ENCODE measurements at regions not wholly inside any gene's neighbourhood (a gene's known extent, or its start where the extent isn't known, plus 50 kb on each side); places are given as distances from the start of the nearest gene placed in this dataset.

DNA sequence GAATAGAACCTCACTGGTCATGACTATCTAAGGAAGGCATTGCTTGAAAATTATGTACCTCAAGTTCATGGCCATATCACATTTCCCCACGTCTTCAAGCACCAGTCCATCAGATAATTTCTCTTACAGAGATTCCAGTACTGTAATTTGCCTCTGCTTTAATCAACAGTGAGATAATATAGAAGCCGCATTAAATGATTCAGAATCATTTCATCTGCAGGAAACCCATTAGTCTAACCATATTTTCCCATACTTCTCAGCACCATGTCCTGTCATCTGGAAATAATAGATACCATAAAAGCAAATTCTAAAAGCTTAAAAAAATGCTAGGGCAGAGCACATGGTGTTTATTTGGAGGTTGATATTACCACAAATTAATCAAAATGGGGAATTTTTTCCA is 310.3 kb upstream of the SLIT2 start:
- no peaks in the 10 kb centered on the region for H3K27me3 ChIP-seq (replicated peaks; ENCODE audit: control insufficient read depth, insufficient read depth, low read length)
- no peak overlapping the region for H3K4me3 ChIP-seq (ENCODE audit: low read length)
- H3K9me3 ChIP-seq (ENCODE audit: control insufficient read depth, low read length), result no peaks in the 10 kb centered on the region
- H3K9ac ChIP-seq (ENCODE audit: low read length), result no peak overlapping the region
- no peaks in the 10 kb centered on the region for H3K36me3 ChIP-seq (ENCODE audit: control insufficient read depth, insufficient read depth, low read length, severe bottlenecking)
- H3K4me1 ChIP-seq (ENCODE audit: control insufficient read depth, insufficient read depth, low read length), result peaks cover 12% of the 10 kb centered on the region
- no peak for DNase-seq (ENCODE audit: low read depth)

DNA sequence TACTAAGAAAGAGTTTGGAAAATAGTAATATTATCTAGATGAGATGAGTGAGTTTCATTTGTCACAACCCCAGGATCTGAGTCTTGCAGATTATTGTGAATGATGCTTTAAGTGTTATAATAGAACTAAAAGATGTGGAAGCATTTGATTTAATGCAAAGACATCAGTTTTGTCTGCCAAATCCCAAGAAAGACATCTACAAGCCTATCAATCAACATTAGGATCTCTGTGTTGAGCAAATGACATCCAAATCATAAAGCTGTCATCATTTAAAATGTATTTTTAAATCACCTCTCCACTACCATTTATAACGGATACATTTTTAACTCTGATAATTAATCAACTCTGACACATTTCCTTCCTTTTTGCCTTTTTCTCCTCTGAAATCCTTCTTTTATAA is 310.8 kb upstream of the SLIT2 start:
- H3K4me3 ChIP-seq (ENCODE audit: low read length), result no peak overlapping the region
- DNase-seq (ENCODE audit: low read depth), result no peak
- H3K9ac ChIP-seq (ENCODE audit: low read length), result no peak overlapping the region
- no peaks in the 10 kb centered on the region for H3K27me3 ChIP-seq (replicated peaks; ENCODE audit: control insufficient read depth, insufficient read depth, low read length)
- no peaks in the 10 kb centered on the region for H3K36me3 ChIP-seq (ENCODE audit: control insufficient read depth, insufficient read depth, low read length, severe bottlenecking)
- H3K4me1 ChIP-seq (ENCODE audit: control insufficient read depth, insufficient read depth, low read length), result peaks cover 7% of the 10 kb centered on the region
- no peaks in the 10 kb centered on the region for H3K9me3 ChIP-seq (ENCODE audit: control insufficient read depth, low read length)

DNA sequence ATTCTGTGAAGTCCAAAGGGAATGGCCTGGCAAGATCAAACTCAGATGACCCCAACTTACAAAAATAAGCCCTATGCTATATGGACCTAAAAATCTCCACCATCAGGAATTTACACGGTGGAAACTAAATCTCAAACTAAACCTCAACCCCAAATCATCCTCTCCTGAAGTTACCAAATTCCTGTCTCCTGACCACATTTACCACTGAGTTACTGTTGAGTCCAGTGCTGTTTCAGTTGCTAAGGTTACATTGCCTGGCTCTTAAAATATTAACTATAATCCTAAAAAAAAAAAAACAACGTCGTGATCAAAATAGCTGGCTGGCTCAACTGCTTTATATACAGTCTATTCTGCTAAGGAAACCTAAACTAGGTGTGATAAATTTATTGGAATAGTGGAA is 315.2 kb upstream of the SLIT2 start:
- no peaks in the 10 kb centered on the region for H3K27me3 ChIP-seq (replicated peaks; ENCODE audit: control insufficient read depth, insufficient read depth, low read length)
- peak; percentile 75 for DNase-seq (ENCODE audit: low read depth)
- H3K36me3 ChIP-seq (ENCODE audit: control insufficient read depth, insufficient read depth, low read length, severe bottlenecking), result no peaks in the 10 kb centered on the region
- H3K4me3 ChIP-seq (ENCODE audit: low read length), result no peak overlapping the region
- no peak overlapping the region for H3K9ac ChIP-seq (ENCODE audit: low read length)
- no peaks in the 10 kb centered on the region for H3K9me3 ChIP-seq (ENCODE audit: control insufficient read depth, low read length)
- no peaks in the 10 kb centered on the region for H3K4me1 ChIP-seq (ENCODE audit: control insufficient read depth, insufficient read depth, low read length)

DNA sequence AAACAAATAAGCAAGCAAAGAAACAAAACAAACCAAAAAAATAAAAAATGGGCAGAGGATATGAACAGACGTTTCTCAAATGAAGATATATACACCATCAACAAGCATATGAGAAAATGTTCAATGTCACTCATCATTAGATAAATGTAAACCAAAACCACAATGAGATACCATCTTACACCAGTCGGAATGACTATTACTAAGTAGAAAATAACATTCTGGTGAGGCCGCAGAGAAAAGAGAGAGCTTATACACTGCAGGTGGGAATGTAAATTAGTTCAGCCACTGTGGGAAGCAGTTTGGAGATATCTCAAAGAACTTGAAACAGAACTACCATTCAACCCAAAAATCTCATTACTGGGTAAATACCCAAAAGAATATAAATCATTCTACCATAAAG is 321.0 kb upstream of the SLIT2 start:
- no peak for DNase-seq (ENCODE audit: low read depth)
- no peaks in the 10 kb centered on the region for H3K36me3 ChIP-seq (ENCODE audit: control insufficient read depth, insufficient read depth, low read length, severe bottlenecking)
- H3K9ac ChIP-seq (ENCODE audit: low read length), result no peak overlapping the region
- H3K4me3 ChIP-seq (ENCODE audit: low read length), result no peak overlapping the region
- no peaks in the 10 kb centered on the region for H3K4me1 ChIP-seq (ENCODE audit: control insufficient read depth, insufficient read depth, low read length)
- no peaks in the 10 kb centered on the region for H3K9me3 ChIP-seq (ENCODE audit: control insufficient read depth, low read length)
- H3K27me3 ChIP-seq (replicated peaks; ENCODE audit: control insufficient read depth, insufficient read depth, low read length), result no peaks in the 10 kb centered on the region

DNA sequence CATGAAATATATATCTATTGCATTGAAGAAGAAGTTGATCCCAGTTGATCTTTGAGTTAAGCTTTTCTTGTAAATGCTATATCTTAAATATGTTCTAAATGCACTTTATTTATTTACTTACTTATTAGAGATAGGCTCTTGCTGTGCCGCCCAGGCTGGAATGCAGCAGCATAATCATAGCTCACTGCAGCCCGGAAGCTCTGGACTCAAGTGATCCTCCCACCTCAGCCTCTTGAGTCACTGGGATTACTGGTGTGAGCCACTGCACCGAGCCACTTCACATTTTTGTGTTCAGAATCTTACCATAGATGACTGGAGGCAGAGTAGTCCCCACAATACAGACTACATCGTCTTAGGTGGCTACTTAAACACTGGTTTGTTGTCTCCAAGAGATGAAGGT is 324.3 kb upstream of the SLIT2 start:
- Histone ChIP-seq H3K9ac (ENCODE audit: low read length) (no peak overlapping the region), H3K9me3 (ENCODE audit: control insufficient read depth, low read length) (no peaks in the 10 kb centered on the region), H3K27me3 (replicated peaks; ENCODE audit: control insufficient read depth, insufficient read depth, low read length) (no peaks in the 10 kb centered on the region), H3K4me3 (ENCODE audit: low read length) (no peak overlapping the region), H3K4me1 (ENCODE audit: control insufficient read depth, insufficient read depth, low read length) (no peaks in the 10 kb centered on the region), H3K36me3 (ENCODE audit: control insufficient read depth, insufficient read depth, low read length, severe bottlenecking) (no peaks in the 10 kb centered on the region)
- DNase-seq (ENCODE audit: low read depth), result peak; percentile 26

DNA sequence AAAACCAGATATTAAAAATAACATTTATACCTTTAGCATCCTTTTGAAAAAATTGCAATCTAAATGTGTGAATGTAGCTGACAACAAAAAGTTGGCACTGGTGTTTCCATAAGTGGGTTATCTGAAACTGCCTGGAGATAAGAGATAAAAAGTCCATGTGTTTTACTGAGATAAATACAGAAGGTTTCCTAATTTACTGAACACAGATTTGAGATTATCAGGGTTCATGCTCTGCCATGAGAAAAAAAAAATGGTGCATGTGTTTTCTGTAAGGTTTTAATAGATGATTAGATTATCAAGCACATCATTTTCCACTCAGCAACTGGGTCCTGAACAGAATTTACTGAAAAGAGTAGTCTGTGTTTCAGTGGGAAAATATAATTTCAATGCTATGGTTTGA is 326.2 kb upstream of the SLIT2 start:
- no peaks in the 10 kb centered on the region for H3K27me3 ChIP-seq (replicated peaks; ENCODE audit: control insufficient read depth, insufficient read depth, low read length)
- no peak for DNase-seq (ENCODE audit: low read depth)
- H3K9ac ChIP-seq (ENCODE audit: low read length), result no peak overlapping the region
- no peaks in the 10 kb centered on the region for H3K36me3 ChIP-seq (ENCODE audit: control insufficient read depth, insufficient read depth, low read length, severe bottlenecking)
- H3K4me1 ChIP-seq (ENCODE audit: control insufficient read depth, insufficient read depth, low read length), result no peaks in the 10 kb centered on the region
- no peak overlapping the region for H3K4me3 ChIP-seq (ENCODE audit: low read length)
- no peaks in the 10 kb centered on the region for H3K9me3 ChIP-seq (ENCODE audit: control insufficient read depth, low read length)

DNA sequence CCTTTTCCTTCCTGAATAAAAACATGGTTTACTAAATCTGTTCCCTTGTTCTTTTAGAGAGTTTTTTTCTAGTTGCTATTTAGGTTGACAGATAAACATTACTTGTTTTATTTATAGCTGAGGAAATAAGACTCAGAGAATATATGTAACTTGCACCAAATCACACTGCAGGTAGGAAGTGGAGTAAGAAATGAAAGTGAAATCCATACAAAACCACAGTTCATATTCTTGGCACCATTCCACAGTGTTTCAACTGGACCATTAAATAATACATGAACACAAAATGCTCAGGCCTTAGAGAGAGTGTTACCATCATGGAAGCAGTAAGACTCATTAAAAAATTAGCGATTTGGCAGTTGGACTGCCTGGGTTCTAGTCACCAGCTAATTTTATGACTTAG is 326.9 kb upstream of the SLIT2 start:
- H3K27me3 ChIP-seq (replicated peaks; ENCODE audit: control insufficient read depth, insufficient read depth, low read length), result no peaks in the 10 kb centered on the region

DNA sequence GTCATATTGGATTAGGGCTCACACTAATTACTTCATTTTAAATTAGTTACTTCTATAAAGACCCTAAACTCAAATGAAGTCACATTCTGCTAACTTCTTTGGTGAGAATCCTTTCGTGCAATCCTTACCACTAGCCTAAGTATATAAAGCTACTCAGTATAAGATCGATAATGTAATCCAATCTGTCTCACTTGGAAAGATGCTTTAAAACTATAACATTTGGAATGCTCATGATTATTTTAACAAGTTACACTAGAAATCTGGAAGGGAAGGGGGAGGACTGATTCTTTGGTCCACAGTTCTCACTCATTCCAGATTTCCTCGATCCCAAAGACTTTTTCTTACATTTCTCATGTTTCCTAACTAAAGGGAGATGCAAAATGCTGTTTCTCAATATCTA is 336.4 kb upstream of the SLIT2 start:
- no peak for DNase-seq (ENCODE audit: low read depth)
- H3K4me1 ChIP-seq (ENCODE audit: control insufficient read depth, insufficient read depth, low read length), result no peaks in the 10 kb centered on the region
- H3K9me3 ChIP-seq (ENCODE audit: control insufficient read depth, low read length), result peaks cover 3% of the 10 kb centered on the region
- H3K27me3 ChIP-seq (replicated peaks; ENCODE audit: control insufficient read depth, insufficient read depth, low read length), result no peaks in the 10 kb centered on the region
- H3K36me3 ChIP-seq (ENCODE audit: control insufficient read depth, insufficient read depth, low read length, severe bottlenecking), result no peaks in the 10 kb centered on the region
- no peak overlapping the region for H3K4me3 ChIP-seq (ENCODE audit: low read length)
- no peak overlapping the region for H3K9ac ChIP-seq (ENCODE audit: low read length)

More for the DNA sequence above, 326.9 kb upstream of the SLIT2 start:
- DNase-seq (ENCODE audit: low read depth), result peak; percentile 14
- H3K9ac ChIP-seq (ENCODE audit: low read length), result no peak overlapping the region
- H3K4me1 ChIP-seq (ENCODE audit: control insufficient read depth, insufficient read depth, low read length), result no peaks in the 10 kb centered on the region
- no peaks in the 10 kb centered on the region for H3K9me3 ChIP-seq (ENCODE audit: control insufficient read depth, low read length)
- H3K4me3 ChIP-seq (ENCODE audit: low read length), result no peak overlapping the region
- no peaks in the 10 kb centered on the region for H3K36me3 ChIP-seq (ENCODE audit: control insufficient read depth, insufficient read depth, low read length, severe bottlenecking)

DNA sequence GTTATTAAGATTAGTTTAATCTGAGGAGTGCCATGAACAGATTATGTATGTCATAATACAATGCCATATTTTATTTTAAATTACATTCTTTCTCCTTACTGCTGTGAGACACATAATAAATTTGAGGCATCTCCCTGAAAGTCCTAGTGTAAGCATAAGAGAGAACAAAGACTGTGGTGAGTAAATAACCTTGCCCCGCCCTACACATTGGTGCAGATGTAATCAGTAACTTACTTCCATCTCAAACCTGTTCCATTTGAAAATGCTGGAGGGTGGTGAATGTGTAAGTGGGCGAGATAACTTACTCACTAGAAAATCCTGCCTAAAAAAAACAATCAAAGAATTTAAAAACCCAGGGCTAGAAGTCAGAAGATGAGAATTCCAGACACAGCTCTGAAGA is 338.1 kb upstream of the SLIT2 start:
- Histone ChIP-seq H3K27me3 (replicated peaks; ENCODE audit: control insufficient read depth, insufficient read depth, low read length) (no peaks in the 10 kb centered on the region), H3K9ac (ENCODE audit: low read length) (no peak overlapping the region), H3K9me3 (ENCODE audit: control insufficient read depth, low read length) (peaks cover 3% of the 10 kb centered on the region), H3K4me3 (ENCODE audit: low read length) (no peak overlapping the region), H3K36me3 (ENCODE audit: control insufficient read depth, insufficient read depth, low read length, severe bottlenecking) (no peaks in the 10 kb centered on the region), H3K4me1 (ENCODE audit: control insufficient read depth, insufficient read depth, low read length) (no peaks in the 10 kb centered on the region)
- peak; percentile 2 for DNase-seq (ENCODE audit: low read depth)

DNA sequence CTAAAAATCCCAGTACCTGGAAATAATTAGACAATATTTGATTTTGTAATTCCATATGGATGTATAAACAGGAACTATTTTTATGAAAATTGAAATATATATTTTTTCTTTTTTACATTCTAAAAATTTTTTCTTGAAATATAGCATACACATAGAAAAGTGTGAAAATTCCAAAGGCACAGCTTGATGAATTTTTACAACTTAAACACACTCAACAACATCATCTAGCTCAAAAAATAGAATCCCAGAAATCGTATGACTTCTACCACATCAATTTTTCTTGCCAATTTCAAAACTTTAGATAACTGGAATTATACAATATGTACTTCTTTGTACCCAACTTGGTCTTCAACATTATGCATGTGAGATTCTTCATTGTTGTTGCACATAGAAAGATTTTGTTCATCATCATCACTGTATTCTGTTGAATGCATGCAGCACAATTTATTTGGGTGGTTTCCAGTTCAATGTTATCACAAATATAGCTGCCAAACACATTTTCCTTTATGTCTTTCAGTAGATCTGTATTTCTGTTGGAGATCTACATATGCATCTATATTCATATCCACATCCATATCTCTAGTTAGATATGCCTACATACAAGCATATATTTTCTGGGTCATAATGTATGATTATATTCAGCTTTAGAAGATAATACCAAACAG is 340.7 kb upstream of the SLIT2 start:
- no peaks in the 10 kb centered on the region for H3K27me3 ChIP-seq (replicated peaks; ENCODE audit: control insufficient read depth, insufficient read depth, low read length)
- no peak overlapping the region for H3K4me3 ChIP-seq (ENCODE audit: low read length)
- no peaks in the 10 kb centered on the region for H3K9me3 ChIP-seq (ENCODE audit: control insufficient read depth, low read length)
- no peak for DNase-seq (ENCODE audit: low read depth)
- H3K4me1 ChIP-seq (ENCODE audit: control insufficient read depth, insufficient read depth, low read length), result no peaks in the 10 kb centered on the region
- no peak overlapping the region for H3K9ac ChIP-seq (ENCODE audit: low read length)
- no peaks in the 10 kb centered on the region for H3K36me3 ChIP-seq (ENCODE audit: control insufficient read depth, insufficient read depth, low read length, severe bottlenecking)

DNA sequence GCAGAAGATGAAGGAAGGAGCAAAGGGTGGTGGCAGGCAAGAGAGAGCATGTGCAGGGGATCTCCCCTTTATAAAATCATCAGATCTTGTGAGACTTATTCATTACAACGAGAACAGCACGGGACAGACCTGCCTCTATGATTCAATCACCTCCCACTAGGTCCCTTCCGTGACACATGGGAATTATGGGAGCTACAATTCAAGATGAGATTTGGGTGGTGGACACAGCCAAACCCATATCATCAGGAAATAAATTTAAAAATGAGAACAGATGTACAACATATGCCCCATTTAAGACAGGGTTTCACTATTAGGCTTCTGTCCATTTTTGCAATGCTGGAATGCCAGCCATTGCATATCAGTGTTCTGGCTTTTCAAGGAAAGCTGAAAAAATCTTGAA is 346.7 kb upstream of the SLIT2 start:
- H3K4me3 ChIP-seq (ENCODE audit: low read length), result no peak overlapping the region

DNA sequence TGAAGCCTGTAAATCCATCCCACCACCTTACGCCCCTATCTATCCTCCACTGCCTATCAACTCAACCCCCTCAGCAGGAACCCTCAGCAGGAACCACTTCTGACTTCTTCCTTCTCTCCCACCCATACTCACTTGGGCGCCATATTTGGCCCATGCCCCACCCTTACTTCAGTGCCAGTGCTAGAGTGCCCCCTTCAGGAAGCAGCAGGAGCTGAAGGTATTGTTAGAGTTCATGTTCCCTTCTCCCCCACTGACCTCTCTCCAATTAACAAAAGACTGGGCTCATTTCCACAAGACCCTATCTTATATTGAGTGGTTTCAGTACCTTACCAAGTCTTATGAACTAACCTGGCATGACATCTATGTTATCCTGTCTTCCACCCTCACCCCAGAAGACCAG is 363.1 kb upstream of the SLIT2 start:
- Histone ChIP-seq H3K9ac (ENCODE audit: low read length) (no peak overlapping the region), H3K27me3 (replicated peaks; ENCODE audit: control insufficient read depth, insufficient read depth, low read length) (no peaks in the 10 kb centered on the region), H3K4me3 (ENCODE audit: low read length) (no peak overlapping the region), H3K9me3 (ENCODE audit: control insufficient read depth, low read length) (no peaks in the 10 kb centered on the region), H3K4me1 (ENCODE audit: control insufficient read depth, insufficient read depth, low read length) (peaks cover 3% of the 10 kb centered on the region), H3K36me3 (ENCODE audit: control insufficient read depth, insufficient read depth, low read length, severe bottlenecking) (no peaks in the 10 kb centered on the region)
- DNase-seq (ENCODE audit: low read depth), result no peak

More for the DNA sequence above, 346.7 kb upstream of the SLIT2 start:
- Histone ChIP-seq H3K36me3 (ENCODE audit: control insufficient read depth, insufficient read depth, low read length, severe bottlenecking) (no peaks in the 10 kb centered on the region), H3K27me3 (replicated peaks; ENCODE audit: control insufficient read depth, insufficient read depth, low read length) (no peaks in the 10 kb centered on the region), H3K9me3 (ENCODE audit: control insufficient read depth, low read length) (no peaks in the 10 kb centered on the region), H3K9ac (ENCODE audit: low read length) (no peak overlapping the region), H3K4me1 (ENCODE audit: control insufficient read depth, insufficient read depth, low read length) (no peaks in the 10 kb centered on the region)
- no peak for DNase-seq (ENCODE audit: low read depth)
